ENCODE measurements at regions not wholly inside any gene's neighbourhood (a gene's known extent, or its start where the extent isn't known, plus 50 kb on each side); places are given as distances from the start of the nearest gene placed in this dataset.

GRCh38 chr5:117776977-117777376 lies 1202.4 kb upstream of the SEMA6A start:
- TF ChIP-seq CTCF (IDR thresholded peaks at IDR 0.05) (no peak), POLR2A (IDR thresholded peaks at IDR 0.05) (no peak)

Data from Peyer's patch (tissue), 4 donors.